Trophoblast cell (in vitro differentiated cells and primary cell): ENCODE measurements at regions not wholly inside any gene's neighbourhood (a gene's known extent, or its start where the extent isn't known, plus 50 kb on each side); places are given as distances from the start of the nearest gene placed in this dataset.

Source experiments
- DNase-seq, 2 donors: peaks; one replicate each; pipeline ENCODE4 v3.0.0-alpha.2; 2016
- H2AFZ ChIP-seq: 2 replicates; pipeline ENCODE4 v1.6.1; 2013; ENCODE audit warnings: low read length, moderate library complexity, mild to moderate bottlenecking; ENCODE audit not compliant: insufficient read depth, poor library complexity
- H2AK5ac ChIP-seq: 2 replicates; pipeline ENCODE4 v1.6.1; 2013; ENCODE audit warnings: mild to moderate bottlenecking, low read length
- H2BK120ac ChIP-seq: 2 replicates; pipeline ENCODE4 v1.6.1; 2013; ENCODE audit warnings: low read length, mild to moderate bottlenecking, moderate library complexity; ENCODE audit not compliant: insufficient read depth, poor library complexity
- H2BK12ac ChIP-seq: 2 replicates; pipeline ENCODE4 v1.6.1; 2013; ENCODE audit warnings: mild to moderate bottlenecking, low read length, moderate library complexity
- H2BK5ac ChIP-seq: 2 replicates; pipeline ENCODE4 v1.6.1; 2013; ENCODE audit warnings: low read length, low read depth, moderate library complexity, mild to moderate bottlenecking; ENCODE audit not compliant: poor library complexity
- H3K14ac ChIP-seq: 2 replicates; pipeline ENCODE4 v1.6.1; 2013; ENCODE audit warnings: mild to moderate bottlenecking, low read length
- H3K18ac ChIP-seq: 2 replicates; pipeline ENCODE4 v1.6.1; 2013; ENCODE audit warnings: mild to moderate bottlenecking, low read length
- H3K23ac ChIP-seq: 2 replicates; pipeline ENCODE4 v1.6.1; 2013; ENCODE audit warnings: low read length
- H3K27ac ChIP-seq: 2 replicates; pipeline ENCODE4 v1.5.1; 2013; ENCODE audit warnings: low read depth, mild to moderate bottlenecking, inconsistent platforms, low read length, moderate library complexity
- H3K27me3 ChIP-seq: 2 replicates; pipeline ENCODE4 v1.6.1; 2013; ENCODE audit warnings: inconsistent platforms, mild to moderate bottlenecking, low read length, moderate library complexity; ENCODE audit not compliant: insufficient read depth
- H3K36me3 ChIP-seq, 2 experiments: 1 replicate in 1 of 2; 2 replicates in 1 of 2; pipeline ENCODE4 v1.6.1; 2013; ENCODE audit warnings: low read length in 2 of 2, mild to moderate bottlenecking in 2 of 2, moderate library complexity in 1 of 2; ENCODE audit not compliant: insufficient read depth in 2 of 2, control insufficient read depth in 1 of 2
- H3K4ac ChIP-seq: 2 replicates; pipeline ENCODE4 v1.6.1; 2013; ENCODE audit warnings: low read depth, mild to moderate bottlenecking, low read length, moderate library complexity
- H3K4me1 ChIP-seq, 2 experiments: 1 replicate in 1 of 2; 2 replicates in 1 of 2; pipeline ENCODE4 v1.6.1; 2013; ENCODE audit warnings: low read length in 2 of 2, mild to moderate bottlenecking in 2 of 2, moderate library complexity in 1 of 2; ENCODE audit not compliant: insufficient read depth in 2 of 2, control insufficient read depth in 1 of 2
- H3K4me2 ChIP-seq: 2 replicates; pipeline ENCODE4 v1.6.1; 2013; ENCODE audit warnings: inconsistent platforms, mild to moderate bottlenecking, low read length, moderate library complexity
- H3K4me3 ChIP-seq: 2 replicates; pipeline ENCODE4 v1.5.1; 2013; ENCODE audit warnings: mild to moderate bottlenecking, low read depth, low read length, inconsistent platforms
- H3K79me1 ChIP-seq: one replicate; pipeline ENCODE4 v1.6.1; 2013; ENCODE audit warnings: low read length
- H3K79me2 ChIP-seq: 2 replicates; pipeline ENCODE4 v1.6.1; 2013; ENCODE audit warnings: low read length, mild to moderate bottlenecking; ENCODE audit not compliant: control insufficient read depth, insufficient read depth, poor library complexity
- H3K9ac ChIP-seq: 2 replicates; pipeline ENCODE4 v1.6.1; 2013; ENCODE audit warnings: mild to moderate bottlenecking, low read length
- H3K9me3 ChIP-seq: 2 replicates; pipeline ENCODE4 v1.6.1; 2013; ENCODE audit warnings: low read depth, mild to moderate bottlenecking, control low read depth, inconsistent platforms, low read length; ENCODE audit not compliant: insufficient read depth
- H4K12ac ChIP-seq: 2 replicates; pipeline ENCODE4 v1.6.1; 2013; ENCODE audit warnings: low read depth, mild to moderate bottlenecking, low read length, moderate library complexity
- H4K8ac ChIP-seq: 2 replicates; pipeline ENCODE4 v1.6.1; 2013; ENCODE audit warnings: low read depth, mild to moderate bottlenecking, low read length, moderate library complexity
- H4K91ac ChIP-seq: one replicate; pipeline ENCODE4 v1.6.1; 2013; ENCODE audit warnings: low read depth, mild to moderate bottlenecking, low read length, moderate library complexity
- WGBS: extraction: QIAGEN DNeasy Blood & Tissue Kit; methylation state at CpG from one replicate; pipeline ENCODE4 v1.1.7; 2013; ENCODE audit warnings: missing lambda C conversion rate; ENCODE audit not compliant: insufficient read length, insufficient coverage; ENCODE audit errors: extremely low coverage; 5-methylcytosine and 5-hydroxymethylcytosine counted together

GRCh38 chrX:20455001-20455400, 188.3 kb upstream of the RPS6KA3 start:
- no peaks in the 10 kb centered on the region for H3K79me1 ChIP-seq
- no CpG with 5 or more reads among the region's 3 CpGs for WGBS

DNA sequence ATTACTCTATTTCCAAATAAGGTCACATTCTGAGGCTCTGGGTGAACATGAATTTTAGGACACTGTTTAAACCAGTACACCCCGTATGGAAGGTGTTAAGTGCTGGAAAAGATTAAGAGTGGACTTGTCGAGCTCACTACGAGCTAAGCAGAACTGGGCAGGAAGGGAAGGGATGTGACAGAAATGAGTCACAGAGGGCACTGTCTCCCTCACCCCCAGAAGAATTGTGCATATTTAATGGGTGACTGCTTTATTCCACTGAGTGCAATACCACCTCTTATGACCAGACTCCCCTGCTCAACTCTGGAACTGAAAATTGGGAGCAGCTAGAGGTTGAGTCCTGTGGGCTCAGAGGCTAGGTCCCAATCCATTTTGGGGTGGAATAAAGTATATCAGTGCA, 187.4 kb upstream of the RPS6KA3 start:
- no peak overlapping the region for H2AFZ ChIP-seq
- H3K79me1 ChIP-seq = no peaks in the 10 kb centered on the region
- no peaks in the 10 kb centered on the region for H3K36me3 ChIP-seq
- H4K12ac ChIP-seq = no peak overlapping the region
- H3K18ac ChIP-seq = no peak overlapping the region
- no peak overlapping the region for H3K4me3 ChIP-seq
- H3K27ac ChIP-seq = no peak overlapping the region
- H3K4me2 ChIP-seq = no peak overlapping the region
- no CpG with 5 or more reads among the region's 3 CpGs for WGBS
- H3K4ac ChIP-seq = no peak overlapping the region
- H4K91ac ChIP-seq = no peak overlapping the region
- H3K23ac ChIP-seq = no peak overlapping the region
- H2BK5ac ChIP-seq = no peak overlapping the region
- no peak overlapping the region for H2BK12ac ChIP-seq
- no peak overlapping the region for H4K8ac ChIP-seq
- no peaks in the 10 kb centered on the region for H3K27me3 ChIP-seq
- no peak for DNase-seq
- H3K9ac ChIP-seq = no peak overlapping the region
- no peak overlapping the region for H3K14ac ChIP-seq
- H2AK5ac ChIP-seq = no peak overlapping the region
- H2BK120ac ChIP-seq = no peak overlapping the region
- H3K9me3 ChIP-seq = no peaks in the 10 kb centered on the region
- H3K79me2 ChIP-seq = no peaks in the 10 kb centered on the region
- H3K4me1 ChIP-seq = no peaks in the 10 kb centered on the region

More at GRCh38 chrX:20455001-20455400, 188.3 kb upstream of the RPS6KA3 start:
- Histone ChIP-seq H3K27ac (no peak overlapping the region), H2AFZ (no peak overlapping the region), H4K8ac (no peak overlapping the region), H3K4me3 (no peak overlapping the region), H4K12ac (no peak overlapping the region), H3K4ac (no peak overlapping the region), H3K9ac (no peak overlapping the region), H3K9me3 (no peaks in the 10 kb centered on the region), H3K27me3 (no peaks in the 10 kb centered on the region), H2BK120ac (no peak overlapping the region), H3K36me3 (no peaks in the 10 kb centered on the region), H3K23ac (no peak overlapping the region), H2AK5ac (no peak overlapping the region), H2BK5ac (no peak overlapping the region), H2BK12ac (no peak overlapping the region), H3K18ac (no peak overlapping the region), H3K14ac (no peak overlapping the region), H3K79me2 (no peaks in the 10 kb centered on the region), H3K4me2 (no peak overlapping the region), H3K4me1 (no peaks in the 10 kb centered on the region), H4K91ac (no peak overlapping the region)
- no peak for DNase-seq

DNA sequence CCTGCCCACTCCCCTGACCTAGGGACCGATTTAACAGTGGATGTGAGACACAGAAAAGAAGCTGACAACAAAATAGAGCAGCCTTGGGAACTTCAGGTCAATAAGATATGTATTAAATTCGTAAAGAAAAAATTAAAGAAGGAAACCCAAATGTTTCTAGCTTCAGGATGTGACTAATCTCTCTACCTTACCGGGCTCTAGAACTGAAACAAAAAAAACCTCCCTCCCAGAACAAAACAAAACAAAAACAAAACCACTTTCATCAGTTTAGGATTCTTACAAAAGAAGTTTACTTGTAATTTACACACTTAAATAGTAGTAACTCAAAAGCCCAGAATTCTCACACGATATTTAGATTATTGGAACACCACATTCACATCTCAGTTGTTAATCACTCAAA, 185.8 kb upstream of the RPS6KA3 start:
- no peaks in the 10 kb centered on the region for H3K79me1 ChIP-seq
- H3K4ac ChIP-seq = no peak overlapping the region
- no CpG with 5 or more reads among the region's 4 CpGs for WGBS
- no peak overlapping the region for H3K18ac ChIP-seq
- H3K4me1 ChIP-seq = no peaks in the 10 kb centered on the region
- H2AK5ac ChIP-seq = no peak overlapping the region
- H3K4me3 ChIP-seq = no peak overlapping the region
- H3K23ac ChIP-seq = no peak overlapping the region
- no peak overlapping the region for H2BK5ac ChIP-seq
- no peak overlapping the region for H2BK120ac ChIP-seq
- no peaks in the 10 kb centered on the region for H3K27me3 ChIP-seq
- no peak overlapping the region for H2AFZ ChIP-seq
- H4K8ac ChIP-seq = no peak overlapping the region
- H3K14ac ChIP-seq = no peak overlapping the region
- H3K4me2 ChIP-seq = no peak overlapping the region
- H3K27ac ChIP-seq = no peak overlapping the region
- H3K36me3 ChIP-seq = no peaks in the 10 kb centered on the region
- no peak overlapping the region for H4K12ac ChIP-seq
- H2BK12ac ChIP-seq = no peak overlapping the region
- no peaks in the 10 kb centered on the region for H3K9me3 ChIP-seq
- no peak for DNase-seq
- H3K9ac ChIP-seq = no peak overlapping the region
- no peak overlapping the region for H4K91ac ChIP-seq
- H3K79me2 ChIP-seq = no peaks in the 10 kb centered on the region

GRCh38 chrX:20451929-20452328, 185.2 kb upstream of the RPS6KA3 start:
- Histone ChIP-seq H3K79me1 (no peaks in the 10 kb centered on the region), H3K9ac (no peak overlapping the region), H2BK5ac (no peak overlapping the region), H3K9me3 (no peaks in the 10 kb centered on the region), H3K4ac (no peak overlapping the region), H3K23ac (no peak overlapping the region), H2BK12ac (no peak overlapping the region), H4K12ac (no peak overlapping the region), H4K91ac (no peak overlapping the region), H2BK120ac (no peak overlapping the region), H3K27me3 (no peaks in the 10 kb centered on the region), H2AFZ (no peak overlapping the region), H4K8ac (no peak overlapping the region), H3K4me2 (no peak overlapping the region), H3K79me2 (no peaks in the 10 kb centered on the region), H3K4me1 (no peaks in the 10 kb centered on the region), H2AK5ac (no peak overlapping the region), H3K14ac (no peak overlapping the region), H3K27ac (no peak overlapping the region), H3K4me3 (no peak overlapping the region), H3K18ac (no peak overlapping the region), H3K36me3 (no peaks in the 10 kb centered on the region)
- DNase-seq = no peak
- WGBS = no CpG with 5 or more reads among the region's 2 CpGs
